ENCODE measurements at regions not wholly inside any gene's neighbourhood (a gene's known extent, or its start where the extent isn't known, plus 50 kb on each side); places are given as distances from the start of the nearest gene placed in this dataset.
A peak's percentile ranks its signal among the peaks of the same experiment; 100 is the strongest.
"Not testable (repeated sequence)": the region's sequence is repeated elsewhere in the genome, so short reads cannot be mapped to it uniquely, and the experiment has no call there.

GRCh38 chr9:71632776-71633175, 135.5 kb downstream of the CEMIP2 start:
- DNase-seq = no peak

GRCh38 chr9:71630377-71630995, 137.8 kb downstream of the CEMIP2 start:
- DNase-seq = no peak

- DNase-seq = no peak
Observed at GRCh38 chr9:71629578-71630215, 138.6 kb downstream of the CEMIP2 start.

- DNase-seq = no peak
Observed at GRCh38 chr9:71628247-71628646, 140.1 kb downstream of the CEMIP2 start.

- DNase-seq = no peak
Observed at GRCh38 chr9:71627537-71627936, 140.8 kb downstream of the CEMIP2 start.

GRCh38 chr9:71626395-71626794, 141.9 kb downstream of the CEMIP2 start:
- no peak for DNase-seq

GRCh38 chr9:71624728-71625127, 143.6 kb downstream of the CEMIP2 start:
- no peak for DNase-seq

- no peak for DNase-seq
Observed at GRCh38 chr9:71620746-71621145, 147.6 kb downstream of the CEMIP2 start.

- DNase-seq = no peak
Observed at GRCh38 chr9:71620331-71620730, 148.0 kb downstream of the CEMIP2 start.

- no peak for DNase-seq
Observed at GRCh38 chr9:71619926-71620325, 148.4 kb downstream of the CEMIP2 start.

- no peak for DNase-seq
Observed at GRCh38 chr9:71614409-71615010, 153.8 kb downstream of the CEMIP2 start.

GRCh38 chr9:71612889-71613288, 155.4 kb downstream of the CEMIP2 start:
- no peak for DNase-seq

- DNase-seq = no peak
Observed at GRCh38 chr9:71609448-71609830, 158.9 kb downstream of the CEMIP2 start.

GRCh38 chr9:71608825-71609447, 159.4 kb downstream of the CEMIP2 start:
- DNase-seq = no peak

- DNase-seq = no peak
Observed at GRCh38 chr9:71608021-71608420, 160.3 kb downstream of the CEMIP2 start.

GRCh38 chr9:71607461-71607881, 160.8 kb downstream of the CEMIP2 start:
- no peak for DNase-seq

GRCh38 chr9:71604197-71605063, 163.9 kb downstream of the CEMIP2 start:
- DNase-seq = peak; percentile 68 to 74

GRCh38 chr9:71602652-71603051, 165.7 kb downstream of the CEMIP2 start:
- DNase-seq = no peak

- not testable (repeated sequence) for DNase-seq
Observed at GRCh38 chr9:71595762-71596161, 172.6 kb downstream of the CEMIP2 start.

- no peak for DNase-seq
Observed at GRCh38 chr9:71594541-71594940, 173.8 kb downstream of the CEMIP2 start.

GRCh38 chr9:71592400-71592799, 175.9 kb downstream of the CEMIP2 start:
- DNase-seq = no peak

- DNase-seq = no peak
Observed at GRCh38 chr9:71590362-71590761, 178.0 kb downstream of the CEMIP2 start.

GRCh38 chr9:71589612-71590011, 178.7 kb downstream of the CEMIP2 start:
- DNase-seq = no peak
